ENCODE measurements at regions not wholly inside any gene's neighbourhood (a gene's known extent, or its start where the extent isn't known, plus 50 kb on each side); places are given as distances from the start of the nearest gene placed in this dataset.

DNA sequence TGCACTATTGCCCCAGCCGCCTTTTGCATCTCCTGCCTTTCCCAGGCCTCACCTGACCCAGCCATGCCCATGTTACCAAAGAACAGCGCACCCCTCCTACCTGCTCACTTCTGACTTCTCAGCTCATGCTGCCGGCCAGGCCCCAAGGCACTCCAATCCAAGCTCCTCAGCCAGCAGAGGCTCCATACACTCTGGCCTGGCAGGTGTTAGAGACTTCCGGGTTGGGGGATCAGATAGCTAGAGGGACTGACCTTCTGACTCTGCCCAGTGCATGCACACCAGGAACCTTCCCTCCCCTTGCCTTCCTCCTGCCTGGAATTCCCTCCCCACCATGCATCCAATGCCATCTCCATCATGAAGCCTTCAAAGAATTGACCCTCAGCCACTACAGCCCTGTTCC lies 56.2 kb upstream of the ZMIZ1 start:
- DNase-seq (ENCODE audit: extremely low spot score, insufficient read length, low read depth) (no peak), FAIRE-seq (no peak)

DNA sequence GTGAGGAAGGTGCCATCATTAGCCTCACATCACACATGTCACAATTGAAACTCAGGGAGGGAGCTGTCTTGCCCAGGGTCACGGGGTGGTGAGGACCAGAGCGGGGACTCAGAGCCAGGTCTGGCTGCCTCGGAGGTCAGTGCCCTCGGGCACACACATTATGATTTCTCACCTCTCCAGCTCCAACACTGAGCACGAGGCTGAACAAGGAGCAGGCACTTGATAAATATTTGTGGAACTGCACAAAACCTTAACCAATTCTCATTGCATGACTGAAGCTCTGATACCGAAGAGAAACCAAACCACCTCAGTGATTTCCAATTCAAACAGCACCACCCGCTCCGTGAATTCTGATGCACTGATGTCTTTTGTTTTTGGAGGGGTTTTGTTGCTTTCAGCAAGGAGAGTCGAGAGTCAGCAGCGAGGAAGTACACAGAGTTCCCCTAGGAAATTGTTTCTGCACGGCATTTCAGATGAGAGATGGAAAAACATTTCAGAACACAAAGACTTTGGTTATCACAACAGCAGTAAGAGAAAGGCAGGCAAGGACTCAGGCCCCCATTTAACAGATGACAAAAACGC lies 55.3 kb upstream of the ZMIZ1 start:
- DNase-seq (ENCODE audit: extremely low spot score, insufficient read length, low read depth) (no peak), FAIRE-seq (no peak)

DNA sequence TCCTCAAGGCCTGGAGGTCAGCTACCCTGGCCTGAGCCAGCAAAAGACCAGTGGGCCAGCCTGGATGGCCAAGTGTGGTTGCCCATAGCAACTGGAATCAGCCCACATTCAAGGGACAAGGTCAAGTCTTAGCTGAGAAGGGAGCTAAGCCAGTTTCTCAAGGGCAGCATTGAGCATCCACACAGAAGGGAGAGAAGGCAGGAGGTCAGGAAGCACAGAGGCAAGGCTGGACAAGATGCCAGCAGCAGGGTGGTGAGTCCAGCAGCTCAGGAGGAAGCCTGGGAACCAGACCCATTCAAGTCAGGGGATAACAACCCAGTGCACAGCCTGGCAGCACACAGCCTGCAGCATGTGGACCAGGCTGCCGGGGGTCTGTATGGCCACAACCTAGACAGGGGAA lies 54.0 kb upstream of the ZMIZ1 start:
- FAIRE-seq = no peak
- DNase-seq (ENCODE audit: extremely low spot score, insufficient read length, low read depth) = no peak

DNA sequence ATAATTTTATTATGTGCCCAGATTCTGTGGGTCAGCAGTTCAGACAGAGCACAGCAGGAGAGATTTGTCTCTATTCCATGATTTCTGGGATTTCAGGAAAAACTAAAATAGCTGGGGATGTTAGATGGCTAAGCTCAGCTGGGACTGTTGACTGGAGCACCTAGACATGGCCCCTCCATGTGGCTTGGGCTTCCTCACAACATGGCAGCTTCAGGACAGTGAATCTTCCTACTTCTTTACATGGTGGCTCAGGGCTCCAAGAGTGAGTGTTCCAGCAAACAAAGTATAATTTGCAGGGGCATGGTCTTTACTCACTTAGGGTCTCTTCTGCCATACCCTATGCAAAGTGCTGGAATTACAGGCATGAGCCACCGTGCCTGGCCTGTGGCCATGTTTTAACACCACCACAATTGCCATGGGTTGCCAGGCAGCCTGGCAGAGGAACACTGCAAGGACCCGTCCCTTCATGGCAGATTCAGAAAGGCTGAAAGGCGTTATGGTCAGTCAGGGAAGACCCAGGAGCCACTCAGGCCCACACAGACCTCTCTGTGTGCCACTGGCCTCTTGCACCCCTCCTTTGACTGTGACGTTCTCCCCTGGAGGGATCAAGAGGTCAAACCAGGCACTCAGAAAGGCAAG lies 50.8 kb upstream of the ZMIZ1 start:
- FAIRE-seq = no peak

DNA sequence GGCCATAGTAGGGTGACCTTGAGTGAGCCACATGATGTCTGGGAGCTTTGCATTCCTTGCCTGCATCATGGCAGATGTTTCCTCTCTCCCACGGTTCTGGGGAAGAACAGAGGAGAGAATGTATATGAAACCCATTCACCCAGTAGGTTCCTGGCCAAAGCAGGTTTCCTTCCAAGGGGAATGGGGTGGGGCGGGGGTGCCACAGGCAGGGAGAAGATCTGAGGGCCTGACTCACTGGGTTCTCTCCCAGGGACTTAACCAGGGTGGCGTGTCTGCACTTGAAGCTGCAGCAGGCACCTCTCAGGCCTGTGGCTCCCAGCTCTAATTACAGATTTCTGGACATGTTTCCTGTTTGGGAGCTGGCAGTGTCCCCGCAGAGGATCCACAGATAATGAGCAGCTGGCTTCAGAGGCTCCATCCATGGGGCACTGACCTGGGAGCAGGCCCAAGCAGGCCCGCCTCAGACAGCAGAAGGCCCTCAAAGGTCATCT lies 50.2 kb upstream of the ZMIZ1 start:
- FAIRE-seq (no peak), DNase-seq (ENCODE audit: extremely low spot score, insufficient read length, low read depth) (no peak)

More for the DNA sequence above, 50.8 kb upstream of the ZMIZ1 start:
- DNase-seq (ENCODE audit: extremely low spot score, insufficient read length, low read depth) = no peak

Data from GM18507 (cell line).